Fibroblast of skin of right quadriceps (primary cell): ENCODE measurements at regions not wholly inside any gene's neighbourhood (a gene's known extent, or its start where the extent isn't known, plus 50 kb on each side); places are given as distances from the start of the nearest gene placed in this dataset.
"Not testable (repeated sequence)": the region's sequence is repeated elsewhere in the genome, so short reads cannot be mapped to it uniquely, and the experiment has no call there.

ENCODE experiments used
- DNase-seq: peaks from one replicate; pipeline ENCODE4 v3.0.0-alpha.2; 2013

GRCh38 chr16:77488652-77489051 lies 53.8 kb upstream of the ADAMTS18 start:
- no peak for DNase-seq

DNA sequence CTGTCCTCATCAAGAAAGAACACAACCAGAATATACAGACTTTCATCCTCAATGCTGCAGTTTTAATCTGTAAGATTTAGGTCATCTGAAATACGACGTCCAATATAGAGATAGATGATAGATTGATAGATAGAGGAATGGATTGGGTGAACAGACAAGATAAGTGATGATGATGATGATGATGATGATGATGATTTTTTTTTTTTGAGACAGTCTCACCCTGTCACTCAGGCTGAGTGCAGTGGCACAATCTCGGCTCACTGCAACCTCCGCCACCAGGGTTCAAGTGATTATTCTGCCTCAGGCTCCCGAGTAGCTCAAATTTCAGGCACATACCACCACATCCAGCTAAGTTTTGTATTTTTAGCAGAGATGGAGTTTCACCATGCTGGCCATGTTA lies 56.3 kb upstream of the ADAMTS18 start:
- DNase-seq: no peak

DNA sequence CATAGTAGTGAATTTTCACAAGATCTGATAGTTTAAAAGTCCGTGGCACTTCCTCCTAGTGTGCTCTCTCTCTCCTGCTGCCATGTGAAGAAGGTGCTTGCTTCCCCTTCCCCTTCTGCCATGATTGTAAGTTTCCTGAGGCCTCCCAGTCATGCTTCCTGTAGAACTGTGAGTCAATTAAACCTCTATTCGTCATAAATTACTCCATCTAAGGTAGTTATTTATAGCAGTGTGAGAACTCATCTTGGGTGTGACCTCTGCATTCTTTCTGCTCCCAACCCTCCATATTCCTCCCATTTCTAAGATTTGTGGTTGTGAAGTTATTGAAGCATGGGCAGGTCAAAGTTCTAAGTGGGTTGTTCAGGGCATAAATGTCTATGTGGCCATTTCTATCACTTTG lies 62.1 kb upstream of the ADAMTS18 start:
- DNase-seq: no peak

DNA sequence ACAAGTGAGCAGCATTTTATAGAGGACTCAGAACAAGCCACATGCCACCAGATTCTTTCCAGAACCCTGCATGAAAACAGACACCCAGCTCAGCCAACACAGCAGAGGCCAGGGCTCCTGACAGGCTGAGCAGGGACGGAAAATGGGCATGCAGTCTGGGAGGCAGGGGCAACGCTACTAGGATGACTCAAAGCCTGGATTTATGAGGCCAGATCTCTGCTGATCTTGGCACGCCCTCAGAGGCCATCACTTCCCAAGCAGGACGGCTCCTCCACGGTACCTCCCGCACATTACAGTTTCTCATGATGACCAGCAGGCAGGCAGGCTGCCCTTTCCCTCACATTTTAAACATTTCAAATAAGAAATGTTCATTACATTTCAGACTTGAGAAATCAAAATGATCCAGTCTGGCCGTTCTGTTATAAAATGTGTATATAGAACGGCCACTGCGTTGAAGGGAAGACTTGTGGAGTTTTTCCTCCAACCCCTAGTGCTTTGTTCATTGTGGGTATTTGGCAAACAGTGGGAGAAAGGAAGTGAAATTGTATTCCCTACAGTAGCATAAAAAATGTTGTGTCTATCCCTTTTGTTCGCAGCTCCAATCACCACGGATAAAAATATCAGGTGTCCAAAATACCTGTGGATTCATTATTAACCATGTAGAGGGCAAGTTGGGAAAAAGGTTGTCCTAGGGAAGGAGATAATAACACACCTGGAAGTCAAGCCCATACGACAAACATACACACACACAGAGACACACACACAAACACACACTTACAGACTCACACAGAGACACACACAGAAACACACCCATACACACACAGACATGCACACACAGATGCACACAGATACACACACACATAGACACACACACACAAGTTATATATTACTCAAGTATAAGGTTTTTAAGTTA lies 64.8 kb upstream of the ADAMTS18 start:
- DNase-seq: peak; percentile 27

DNA sequence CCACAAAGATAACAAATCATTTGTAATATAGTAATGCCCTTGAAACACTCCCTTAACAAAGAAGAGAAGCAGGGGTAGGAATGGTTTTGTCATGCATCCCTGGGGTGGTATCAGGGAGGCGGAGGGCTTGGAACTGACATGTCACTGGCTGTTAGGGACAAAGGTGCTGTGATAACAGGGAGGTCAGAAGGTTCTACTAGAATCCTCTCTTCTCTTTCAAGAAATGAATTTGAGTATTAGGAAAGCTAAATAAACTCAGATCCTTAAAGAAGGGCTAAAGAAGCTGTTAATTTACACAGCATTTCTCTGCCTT lies 65.4 kb upstream of the ADAMTS18 start:
- no peak for DNase-seq

- DNase-seq: no peak
Measured at GRCh38 chr16:77500934-77501664, 66.3 kb upstream of the ADAMTS18 start.

DNA sequence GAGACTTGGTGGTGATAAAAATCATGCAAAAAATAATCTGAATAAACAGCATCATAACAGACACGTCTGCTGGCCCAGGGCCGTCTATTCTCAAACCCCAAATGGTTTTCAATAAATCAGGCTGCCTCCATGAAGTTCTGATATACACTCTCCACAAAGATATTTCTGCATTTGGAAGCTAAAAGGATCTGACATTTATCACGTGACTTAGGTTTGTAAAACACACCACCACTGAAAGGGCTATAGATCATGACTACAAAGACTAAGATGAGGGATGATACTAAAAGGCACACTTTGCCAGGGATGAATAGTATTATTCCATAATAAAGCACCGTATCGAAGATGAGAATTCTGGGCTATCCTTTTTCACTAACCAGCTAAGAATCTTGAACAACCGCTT lies 67.6 kb upstream of the ADAMTS18 start:
- no peak for DNase-seq

GRCh38 chr16:77506492-77506891 lies 71.7 kb upstream of the ADAMTS18 start:
- not testable (repeated sequence) for DNase-seq

GRCh38 chr16:77509051-77509450 lies 74.2 kb upstream of the ADAMTS18 start:
- no peak for DNase-seq

GRCh38 chr16:77509796-77510195 lies 75.0 kb upstream of the ADAMTS18 start:
- no peak for DNase-seq

DNA sequence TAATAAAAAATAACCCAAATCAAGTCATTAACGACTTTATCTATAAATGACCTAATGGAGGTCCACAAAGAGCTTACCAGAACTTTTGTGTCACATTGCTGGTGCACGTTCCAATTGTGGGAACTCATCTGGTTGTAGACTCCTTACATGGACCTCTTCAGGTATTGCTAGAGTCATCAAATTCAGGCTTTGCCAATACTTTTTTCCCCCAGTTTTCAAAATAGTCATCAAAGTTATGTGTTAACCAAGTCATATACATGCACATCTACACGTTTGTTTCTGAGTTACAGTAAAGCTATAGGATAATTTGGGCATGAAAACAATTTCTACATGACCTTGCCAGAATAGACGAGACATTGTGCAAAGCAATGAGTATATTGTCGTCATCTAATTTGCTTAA lies 76.2 kb upstream of the ADAMTS18 start:
- DNase-seq: no peak

DNA sequence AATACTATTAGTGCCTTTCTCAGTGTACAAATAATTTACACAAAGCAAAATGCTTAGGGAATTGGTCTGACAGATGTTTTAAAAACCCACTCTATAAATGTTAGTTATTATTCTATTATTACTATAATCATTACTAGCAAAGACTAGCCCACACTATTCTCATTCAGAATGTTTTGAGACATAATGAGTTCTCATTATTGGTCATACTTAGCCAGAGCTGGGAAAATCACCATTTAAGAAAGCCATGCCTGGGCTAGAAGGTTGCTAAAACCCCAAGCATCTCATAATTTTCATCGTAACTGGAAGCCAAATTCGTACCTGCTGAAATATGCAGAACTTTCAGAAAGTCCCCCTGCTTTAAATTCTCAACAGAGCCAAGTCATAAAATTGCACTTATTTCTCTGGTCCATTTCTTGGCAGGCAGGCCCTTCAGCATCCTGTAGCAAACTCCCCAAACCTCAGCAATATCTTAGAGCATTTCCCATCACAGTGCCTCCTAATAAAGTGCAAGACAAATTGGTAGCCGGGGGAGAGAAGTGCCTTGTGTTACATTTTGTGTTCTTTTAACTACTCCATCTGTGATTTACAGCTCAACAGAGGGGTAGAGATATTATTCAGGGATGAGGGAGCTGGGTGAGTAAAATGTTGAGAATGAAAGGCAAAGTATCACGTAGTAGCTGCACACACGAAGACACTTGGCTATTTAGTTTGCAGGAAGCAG lies 79.8 kb upstream of the ADAMTS18 start:
- DNase-seq: no peak

GRCh38 chr16:77525226-77525625 lies 90.4 kb upstream of the ADAMTS18 start:
- not testable (repeated sequence) for DNase-seq

- peak; percentile 93 for DNase-seq
Measured at GRCh38 chr16:77531752-77532151, 96.9 kb upstream of the ADAMTS18 start.

- DNase-seq: no peak
Measured at GRCh38 chr16:77536809-77537208, 102.0 kb upstream of the ADAMTS18 start.

DNA sequence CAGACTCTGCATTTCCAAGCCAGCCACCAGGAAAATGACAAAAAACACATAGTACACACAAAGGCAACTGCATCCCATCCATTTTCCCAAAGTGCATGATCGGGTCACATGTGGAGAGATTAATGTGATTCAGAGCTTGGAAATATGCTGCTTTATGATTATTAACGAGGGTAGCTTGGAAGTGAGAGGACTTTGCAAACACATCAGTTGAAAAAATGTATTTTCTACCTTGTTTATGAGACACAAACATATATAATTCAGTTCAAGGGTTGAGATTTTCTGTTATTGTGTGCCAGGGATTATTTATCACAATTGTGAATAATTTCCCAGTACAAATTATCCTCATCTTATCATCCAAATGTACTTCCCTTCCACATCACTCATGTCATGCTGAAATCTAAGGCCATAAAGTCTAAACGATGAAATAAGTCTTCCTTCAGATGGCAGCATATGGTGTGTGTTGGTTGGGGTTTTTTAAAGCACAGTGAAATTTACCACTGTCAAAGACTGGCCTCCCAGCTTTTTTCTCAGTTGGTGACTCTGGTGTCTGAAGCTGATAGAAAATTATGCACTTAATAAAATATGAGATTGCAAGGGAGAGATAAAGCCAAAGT lies 104.7 kb upstream of the ADAMTS18 start:
- DNase-seq: peak; percentile 20

DNA sequence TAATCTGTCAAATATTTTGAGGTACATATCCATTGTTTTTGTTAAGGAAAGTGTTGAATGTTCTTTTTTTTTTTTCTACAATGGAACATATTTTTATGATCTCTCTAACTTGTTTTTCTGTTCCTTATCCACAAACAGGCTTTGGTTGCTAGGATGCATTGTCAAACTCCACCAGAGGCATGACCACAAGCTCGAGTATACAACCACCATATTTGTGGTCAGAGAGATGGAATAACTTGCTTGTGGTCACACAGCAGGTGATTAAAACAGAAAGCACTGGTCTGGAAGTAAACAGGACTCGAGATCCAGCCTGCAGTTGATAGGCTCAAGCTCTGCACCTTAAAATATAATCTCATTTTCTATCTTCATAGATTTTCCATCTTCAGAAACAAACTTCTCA lies 105.8 kb upstream of the ADAMTS18 start:
- peak; percentile 75 for DNase-seq

DNA sequence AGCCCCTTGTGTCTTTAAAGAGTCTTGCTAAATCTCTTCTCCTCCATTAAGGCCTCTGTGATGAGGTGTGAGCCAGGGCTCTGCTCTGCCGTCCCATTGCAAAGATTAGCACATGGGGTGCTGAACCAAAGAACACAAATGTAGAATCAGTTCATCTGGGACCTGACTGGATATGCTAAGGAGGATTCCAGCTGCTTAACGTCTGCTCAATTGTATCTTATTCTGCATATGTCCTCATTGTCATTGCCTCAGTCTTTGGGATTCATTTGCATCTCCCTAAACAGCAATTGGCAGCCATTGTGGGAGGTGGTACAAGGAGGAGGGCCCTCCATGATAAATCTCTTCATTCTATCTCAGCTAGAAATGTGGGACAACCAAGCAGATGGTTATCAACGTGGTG lies 106.3 kb upstream of the ADAMTS18 start:
- no peak for DNase-seq

DNA sequence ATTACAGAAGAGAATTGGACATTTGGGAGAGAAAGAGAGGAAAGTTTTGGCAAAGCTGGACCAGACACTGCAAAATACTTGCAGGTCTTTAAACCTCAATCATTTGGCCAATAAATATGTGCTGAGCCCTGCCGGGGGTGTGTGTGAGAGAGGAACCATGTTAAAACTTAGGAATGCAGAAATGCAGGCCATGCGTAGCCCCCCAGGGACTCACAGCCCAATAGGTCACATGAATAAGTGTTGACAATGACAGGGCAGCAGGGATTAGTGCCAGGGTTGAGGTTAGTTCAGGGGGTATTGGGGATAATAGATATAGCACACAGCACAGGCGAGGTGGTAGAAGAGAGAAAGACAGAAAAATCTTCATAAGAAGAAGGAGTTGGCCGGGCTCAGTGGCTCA lies 113.3 kb upstream of the ADAMTS18 start:
- DNase-seq: no peak

DNA sequence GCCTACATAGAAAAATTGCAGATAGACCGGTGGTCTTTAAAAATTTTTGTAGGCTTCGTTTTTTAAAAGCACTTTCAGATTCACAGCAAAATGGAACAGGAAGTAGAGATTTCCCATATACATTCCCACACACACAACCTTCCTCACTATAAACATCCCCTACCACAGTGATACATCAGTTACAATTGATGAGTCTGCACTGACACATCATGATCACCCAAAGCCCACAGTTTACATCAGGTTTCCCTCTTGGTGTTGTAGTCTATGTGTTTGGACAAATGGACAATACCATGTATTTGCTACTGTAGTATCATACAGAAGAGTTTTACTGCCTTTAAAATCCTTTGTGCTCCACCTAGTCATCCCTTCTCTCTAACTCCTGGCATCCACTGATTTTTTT lies 113.9 kb upstream of the ADAMTS18 start:
- peak; percentile 47 for DNase-seq

- DNase-seq: peak; percentile 44
Measured at GRCh38 chr16:77549876-77550275, 115.0 kb upstream of the ADAMTS18 start.

- peak; percentile 61 for DNase-seq
Measured at GRCh38 chr16:77551357-77551756, 116.5 kb upstream of the ADAMTS18 start.

- DNase-seq: no peak
Measured at GRCh38 chr16:77553130-77553529, 118.3 kb upstream of the ADAMTS18 start.
